ENCODE measurements at regions not wholly inside any gene's neighbourhood (a gene's known extent, or its start where the extent isn't known, plus 50 kb on each side); places are given as distances from the start of the nearest gene placed in this dataset.
"Not testable (repeated sequence)": the region's sequence is repeated elsewhere in the genome, so short reads cannot be mapped to it uniquely, and the experiment has no call there.

DNA sequence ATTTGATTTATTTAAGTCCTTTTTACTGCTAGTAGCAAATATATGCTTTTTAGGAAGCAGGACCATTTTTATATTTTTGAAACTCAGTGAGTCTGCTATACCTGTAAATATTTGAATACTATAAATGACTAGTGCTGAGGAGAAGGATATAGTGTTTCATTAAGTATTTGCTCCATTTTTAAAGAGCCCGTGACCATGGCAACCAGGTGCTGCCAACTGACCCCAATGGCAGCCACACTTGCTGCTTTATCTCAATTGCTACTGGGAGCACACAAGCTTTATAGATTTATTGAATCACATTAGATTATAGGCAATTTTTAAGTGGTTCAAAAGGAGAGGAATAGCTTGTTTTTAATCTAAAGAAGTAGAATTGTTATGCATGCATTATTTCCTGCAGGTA is 142.0 kb downstream of the SCG2 start:
- DNase-seq (ENCODE audit: low spot score) (no peak), FAIRE-seq (no peak)

DNA sequence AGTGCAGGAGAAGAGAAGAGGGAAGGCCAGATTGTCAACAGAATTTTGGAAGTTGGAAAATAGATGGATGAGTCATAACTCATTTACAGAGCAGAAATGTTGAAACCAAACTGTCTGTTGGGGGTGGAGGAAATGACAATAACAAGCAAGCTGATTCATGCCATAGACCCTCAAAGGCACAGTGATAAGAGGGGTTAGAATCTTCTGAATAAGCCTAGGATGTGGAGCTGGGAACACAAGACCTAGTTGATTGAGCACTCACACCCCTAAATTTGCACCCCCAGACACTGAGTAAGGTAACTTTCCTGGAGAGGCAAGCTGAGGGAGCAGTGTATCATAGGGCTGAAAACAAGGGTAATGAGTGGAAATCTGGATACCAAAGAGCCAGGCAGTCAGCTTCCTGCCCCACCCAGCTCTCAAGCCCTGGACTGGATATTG is 141.4 kb downstream of the SCG2 start:
- no peak for FAIRE-seq
- peak; percentile 31 for DNase-seq (ENCODE audit: low spot score)

DNA sequence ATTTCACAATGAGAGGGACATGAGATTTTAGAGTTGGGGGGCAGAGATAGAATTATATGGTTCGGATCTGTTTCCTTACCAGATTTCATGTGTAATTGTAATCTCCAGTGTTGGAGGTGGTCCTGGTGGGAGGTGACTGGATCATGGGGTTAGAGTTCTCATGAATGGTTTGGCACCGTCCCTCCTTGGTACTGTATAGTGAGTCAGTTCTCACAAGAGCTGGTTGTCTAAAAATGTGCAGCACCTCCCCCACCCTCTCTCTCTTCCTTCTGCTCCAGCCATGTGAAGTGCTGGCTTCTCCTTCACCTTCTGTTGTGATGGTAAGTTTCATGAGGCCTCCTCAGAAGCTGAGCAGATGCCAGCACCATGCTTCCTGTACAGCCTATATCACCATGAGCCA is 138.1 kb downstream of the SCG2 start:
- DNase-seq (ENCODE audit: low spot score) (no peak), FAIRE-seq (no peak)

DNA sequence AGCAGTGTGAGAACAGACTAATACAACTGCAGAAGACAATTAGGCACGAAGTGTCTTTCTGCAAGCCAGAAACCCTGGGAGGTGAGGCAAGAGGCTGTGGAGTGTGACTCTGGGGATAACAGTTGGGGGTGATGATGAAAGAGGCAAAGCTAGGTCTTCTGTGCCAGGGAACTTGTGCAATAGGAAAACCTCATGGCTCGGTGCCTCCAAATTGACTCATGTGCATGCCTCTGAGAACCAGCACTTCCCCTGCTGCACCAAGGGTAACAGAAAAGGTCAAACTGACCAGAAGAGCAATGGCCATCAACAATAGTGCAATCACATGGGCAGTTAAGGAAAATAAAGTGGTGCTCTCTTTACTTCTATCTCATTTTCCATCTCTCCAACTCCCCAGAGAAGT is 136.4 kb downstream of the SCG2 start:
- FAIRE-seq (peak; percentile 98), DNase-seq (ENCODE audit: low spot score) (peak; percentile 96)

DNA sequence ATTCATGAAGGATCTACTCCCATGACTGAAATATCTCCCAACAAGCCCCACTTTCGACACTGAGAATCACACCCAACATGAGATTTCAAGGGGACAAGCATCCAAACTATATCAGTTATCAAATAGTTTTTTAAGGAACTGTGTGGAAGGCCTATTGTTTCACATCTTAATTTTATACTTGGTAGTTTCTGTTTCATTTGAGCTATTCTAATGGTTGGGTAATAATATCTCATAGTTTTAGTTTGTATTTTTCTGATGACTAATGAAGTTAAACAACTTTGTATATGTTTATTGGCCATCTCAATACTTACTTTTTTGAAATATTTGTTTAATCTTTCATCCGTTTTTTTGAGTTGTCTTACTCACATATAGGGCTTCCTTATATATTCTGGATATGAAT is 135.0 kb downstream of the SCG2 start:
- DNase-seq (ENCODE audit: low spot score) (no peak), FAIRE-seq (peak; percentile 47)

DNA sequence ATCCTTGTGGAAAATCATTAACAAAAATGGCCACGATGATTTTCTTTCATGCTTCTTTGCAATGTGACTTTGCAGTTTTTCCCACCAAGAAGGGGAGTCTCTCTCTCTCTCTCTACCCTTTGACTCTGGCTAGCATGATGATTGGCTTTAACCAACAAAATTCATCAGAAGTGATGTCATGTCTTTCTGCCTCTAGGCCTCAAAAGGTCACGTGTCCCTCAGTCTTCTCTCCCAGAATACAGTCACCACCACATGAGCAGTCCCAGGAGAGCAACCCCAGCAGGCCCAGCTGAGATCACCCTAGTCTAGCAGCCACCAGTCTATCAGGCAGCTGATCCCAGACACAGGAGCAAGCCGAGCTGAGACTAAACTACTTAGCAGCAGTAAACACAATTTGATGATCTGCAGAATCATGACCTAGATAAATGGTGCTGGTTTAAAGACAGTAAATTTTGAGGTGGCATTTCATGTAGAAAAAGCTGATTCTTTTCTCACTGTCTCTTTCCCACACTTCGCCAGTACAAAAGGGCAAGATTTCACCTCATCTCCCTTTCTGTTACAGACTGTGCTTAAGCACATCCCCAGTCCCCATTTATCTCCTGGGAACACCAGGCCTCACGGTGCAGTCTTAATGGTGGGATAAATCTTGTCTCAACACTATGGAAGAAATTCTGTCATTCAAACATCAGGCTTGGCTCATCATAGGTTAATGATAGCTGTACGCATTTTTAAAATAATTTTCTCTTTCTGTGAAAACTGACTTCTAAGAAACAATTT is 132.7 kb downstream of the SCG2 start:
- DNase-seq (ENCODE audit: low spot score) (peak; percentile 97), FAIRE-seq (peak; percentile 94)

DNA sequence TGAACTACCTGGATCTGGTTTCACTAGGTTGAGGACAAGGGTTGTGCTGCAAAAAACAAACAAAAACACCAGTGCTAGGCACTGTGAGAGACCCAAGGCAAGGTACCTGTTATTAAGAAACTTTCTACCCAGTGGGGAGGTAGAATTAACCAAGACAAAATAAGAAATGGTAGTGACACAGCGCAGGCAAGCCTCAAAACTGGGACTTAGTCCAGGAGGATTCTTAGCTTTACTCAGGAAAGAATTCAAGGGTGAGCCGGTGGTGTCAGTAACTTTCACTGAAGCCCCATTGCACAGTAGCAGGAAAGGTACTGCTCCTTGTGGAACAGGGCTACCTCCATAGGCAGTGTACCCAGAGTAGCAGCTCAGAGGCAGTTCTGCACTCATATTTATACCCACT is 131.6 kb downstream of the SCG2 start:
- FAIRE-seq (no peak), DNase-seq (ENCODE audit: low spot score) (no peak)

DNA sequence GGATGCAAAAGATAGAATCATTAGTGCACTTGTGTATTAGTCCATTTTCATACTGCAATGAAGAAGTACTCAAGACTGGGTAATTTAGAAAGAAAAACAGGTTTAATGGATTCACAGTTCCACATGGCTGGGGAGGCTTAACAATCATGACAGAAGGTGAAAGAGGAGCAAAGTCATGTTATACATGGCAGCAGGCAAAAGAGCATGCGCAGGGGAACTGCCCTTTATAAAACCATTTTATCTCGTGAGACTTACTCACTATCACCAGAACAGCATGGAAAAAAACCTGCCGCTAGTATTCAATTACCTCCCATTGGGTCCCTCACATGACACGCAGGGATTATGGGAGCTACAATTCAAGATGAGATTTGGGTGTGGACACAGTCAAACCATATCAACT is 129.4 kb downstream of the SCG2 start:
- FAIRE-seq = no peak
- DNase-seq (ENCODE audit: low spot score) = no peak

DNA sequence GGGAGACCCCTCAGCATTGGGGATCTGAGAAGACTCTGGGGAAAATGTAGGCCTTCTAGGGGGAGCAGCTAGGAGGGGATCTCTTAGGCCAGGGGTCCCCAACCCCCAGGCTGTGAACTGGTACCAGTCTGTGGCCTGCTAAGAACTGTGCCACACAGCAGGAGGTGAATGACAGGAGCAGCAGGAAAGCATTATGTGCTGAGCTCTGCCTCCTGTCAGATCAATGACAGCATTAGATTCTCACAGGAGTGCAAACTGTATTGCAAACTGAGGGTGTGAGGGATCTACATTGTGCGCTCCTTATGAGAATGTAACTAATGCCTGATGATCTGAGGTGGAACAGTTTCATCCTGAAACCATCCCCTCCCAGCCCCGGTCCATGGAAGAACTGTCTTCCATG is 127.3 kb downstream of the SCG2 start:
- DNase-seq (ENCODE audit: low spot score) (no peak), FAIRE-seq (no peak)

DNA sequence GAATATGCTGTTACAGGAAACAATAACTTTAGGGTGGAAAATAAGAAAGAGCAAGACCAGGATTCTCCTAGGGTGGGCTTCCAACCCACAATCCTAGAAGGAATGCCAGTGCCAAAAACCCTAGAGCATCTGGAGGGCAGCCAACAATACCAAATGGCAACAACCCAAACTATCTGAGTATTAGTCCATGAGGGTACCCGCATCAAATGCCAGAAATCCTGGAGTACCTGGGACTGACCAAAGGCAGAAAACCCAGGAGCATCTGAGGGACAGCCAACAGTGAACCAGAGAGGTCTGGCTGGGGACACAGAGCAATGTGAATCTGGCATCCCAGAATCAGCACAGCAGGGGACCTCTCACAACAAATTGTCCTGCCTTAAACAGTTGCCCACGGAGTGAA is 126.3 kb downstream of the SCG2 start:
- no peak for DNase-seq (ENCODE audit: low spot score)
- FAIRE-seq = no peak

DNA sequence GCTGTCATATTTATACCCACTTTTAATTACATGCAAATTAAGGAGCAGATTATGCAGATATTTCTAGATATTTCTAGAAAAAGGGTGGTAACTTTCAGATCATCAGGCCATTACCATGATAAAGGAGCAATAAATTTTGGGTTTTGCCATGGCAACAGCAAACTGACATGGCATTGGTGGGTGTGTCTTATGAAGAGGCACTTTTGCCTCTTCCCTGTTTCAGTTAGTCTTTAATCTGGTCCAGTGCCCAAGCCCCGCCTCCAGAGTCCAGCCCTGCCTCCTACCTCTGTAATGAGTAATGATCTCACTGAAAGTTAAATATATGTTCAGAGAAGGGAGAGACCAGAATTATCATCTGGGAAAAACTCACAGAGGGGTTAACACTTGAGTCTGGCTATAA is 124.8 kb downstream of the SCG2 start:
- DNase-seq (ENCODE audit: low spot score) (peak; percentile 33), FAIRE-seq (peak; percentile 54)

DNA sequence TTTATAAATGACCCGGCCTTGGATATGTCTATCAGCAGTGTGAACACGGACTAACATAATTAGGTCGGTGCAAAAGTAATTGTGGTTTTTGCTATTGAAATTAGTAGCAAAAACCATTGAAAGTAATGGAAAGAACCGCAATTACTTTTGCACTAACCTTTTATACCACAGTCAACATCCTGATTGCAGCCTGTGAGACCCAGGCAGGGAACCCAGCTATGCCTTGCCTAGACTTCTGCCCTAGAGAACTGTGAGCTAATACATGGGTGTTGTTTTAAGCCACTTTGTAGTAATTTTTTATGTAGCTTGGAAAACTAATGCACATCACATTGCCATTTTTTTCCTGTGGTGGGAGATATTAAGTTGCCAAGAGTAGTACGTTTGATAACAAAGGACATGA is 120.7 kb downstream of the SCG2 start:
- no peak for FAIRE-seq

DNA sequence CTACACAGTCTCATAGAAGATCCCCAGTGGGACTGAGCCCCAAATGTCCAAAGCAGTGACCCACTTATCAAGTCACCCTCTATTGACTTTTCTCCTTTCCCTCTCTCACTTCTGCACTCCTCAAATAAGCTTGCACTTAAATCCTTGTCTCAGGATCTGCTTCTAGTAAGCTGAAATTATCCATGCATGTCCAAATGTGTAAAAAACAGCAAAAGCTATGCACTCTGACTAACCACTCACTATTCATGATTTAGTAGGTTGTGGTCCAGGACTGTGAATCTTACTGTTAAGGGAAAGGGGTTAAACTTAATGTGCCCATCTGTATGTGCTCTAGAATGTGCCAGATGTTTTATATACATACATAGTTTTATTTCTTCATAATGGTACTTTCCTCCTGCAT is 115.4 kb downstream of the SCG2 start:
- DNase-seq (ENCODE audit: low spot score) (peak; percentile 55), FAIRE-seq (peak; percentile 92)

More for the DNA sequence above, 120.7 kb downstream of the SCG2 start:
- no peak for DNase-seq (ENCODE audit: low spot score)

DNA sequence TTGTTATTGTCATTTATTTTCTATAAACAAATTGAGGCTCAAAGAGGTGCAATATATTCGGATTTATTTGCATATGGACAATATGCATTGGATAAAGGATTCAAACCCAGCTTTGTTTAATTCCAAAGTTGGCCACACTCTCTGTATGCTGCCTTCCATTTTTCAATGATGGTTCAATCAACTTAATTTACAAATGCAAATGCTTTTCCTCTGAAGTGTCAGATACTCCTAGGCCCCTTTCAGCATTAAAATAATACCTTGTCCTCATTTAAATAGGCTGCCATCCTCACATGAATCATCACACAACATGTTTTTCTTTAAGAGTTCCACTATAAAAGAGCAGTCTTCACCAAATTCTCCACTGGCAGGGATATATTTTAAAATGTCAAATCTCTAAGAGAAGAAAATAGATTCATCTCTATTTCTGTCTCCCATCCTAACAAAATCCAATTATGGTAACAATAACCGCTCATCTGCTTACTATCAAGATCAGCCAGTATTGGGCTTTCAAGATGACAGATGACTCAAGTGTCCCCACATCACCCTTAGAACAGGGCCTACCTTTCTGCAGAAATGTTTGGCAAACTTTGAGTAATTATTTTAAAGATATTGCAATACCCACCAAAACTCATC is 114.8 kb downstream of the SCG2 start:
- no peak for DNase-seq (ENCODE audit: low spot score)
- FAIRE-seq = no peak

DNA sequence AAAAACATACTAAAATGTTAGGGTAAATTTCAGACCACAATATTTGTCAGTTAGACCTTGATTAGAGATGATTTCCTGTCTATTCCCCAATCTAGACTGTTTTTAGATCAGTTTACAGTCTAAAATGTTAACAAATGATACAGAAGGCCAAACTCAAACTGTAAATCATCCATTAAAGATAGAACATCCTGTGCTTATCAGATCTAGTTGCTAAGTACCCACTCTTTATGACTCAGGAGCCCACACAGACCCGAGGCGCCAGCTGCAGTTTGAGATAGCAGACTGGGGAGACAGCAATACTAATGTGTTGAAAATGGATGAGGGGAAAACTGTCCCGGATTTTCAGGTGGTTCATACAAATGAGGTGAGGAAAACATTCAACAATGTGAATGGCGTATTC is 113.3 kb downstream of the SCG2 start:
- DNase-seq (ENCODE audit: low spot score) (peak; percentile 89), FAIRE-seq (peak; percentile 89)

DNA sequence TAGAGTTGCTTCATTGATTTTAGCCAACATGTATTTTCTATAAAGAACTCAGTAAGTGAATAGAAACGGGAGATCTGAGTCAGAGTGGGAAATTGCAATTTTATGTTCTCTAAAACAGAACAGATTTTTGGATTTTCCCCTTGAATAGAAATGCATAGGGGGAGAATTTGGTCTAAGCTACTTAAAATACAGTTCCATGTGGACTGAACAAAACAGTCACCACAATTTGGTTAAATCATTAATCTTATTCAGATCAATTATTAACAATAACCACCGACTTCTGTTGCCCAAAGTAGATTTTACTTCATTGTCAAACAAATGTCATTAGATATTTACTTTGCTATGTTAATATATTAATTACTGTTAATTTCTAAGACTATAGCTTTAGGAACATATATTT is 107.7 kb downstream of the SCG2 start:
- FAIRE-seq (peak; percentile 88), DNase-seq (ENCODE audit: low spot score) (no peak)

DNA sequence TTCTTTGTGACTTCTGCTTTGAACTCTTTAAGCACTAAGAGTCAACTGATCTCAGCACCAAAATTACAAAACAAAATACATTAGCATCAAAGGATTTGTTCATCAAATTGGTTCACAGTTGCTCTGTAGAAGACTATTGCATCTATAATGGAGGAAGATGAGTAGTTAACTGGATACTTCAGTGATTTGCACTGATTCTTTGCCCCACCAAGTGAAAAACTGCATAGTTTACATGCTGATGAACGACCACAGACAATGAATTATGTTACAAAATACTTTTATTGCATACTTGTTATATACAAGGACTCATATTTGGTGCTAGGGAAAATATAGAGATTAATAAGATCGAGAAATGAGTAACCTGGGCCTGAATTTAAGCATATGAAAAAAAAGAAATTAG is 107.2 kb downstream of the SCG2 start:
- DNase-seq (ENCODE audit: low spot score) (peak; percentile 11), FAIRE-seq (no peak)

DNA sequence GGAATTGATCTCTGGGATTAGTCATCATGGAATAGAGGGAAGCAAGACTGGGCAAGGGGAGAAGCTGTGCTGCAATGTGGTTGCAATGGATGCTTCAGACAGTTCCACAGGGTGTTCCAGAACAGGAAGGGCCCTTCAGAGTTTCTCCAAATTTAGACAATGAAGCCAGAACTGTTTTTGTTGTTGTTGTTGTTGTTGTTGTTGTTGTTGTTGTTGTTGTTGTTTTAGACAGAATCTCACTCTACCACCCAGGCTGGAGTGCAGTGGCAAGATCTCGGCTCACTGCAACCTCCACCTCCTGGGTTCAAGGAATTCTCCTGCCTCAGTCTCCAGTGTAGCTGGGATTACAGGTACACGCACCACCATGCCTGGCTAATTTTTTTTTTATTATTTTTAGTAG is 105.3 kb downstream of the SCG2 start:
- FAIRE-seq; DNase-seq (ENCODE audit: low spot score): not testable (repeated sequence)

DNA sequence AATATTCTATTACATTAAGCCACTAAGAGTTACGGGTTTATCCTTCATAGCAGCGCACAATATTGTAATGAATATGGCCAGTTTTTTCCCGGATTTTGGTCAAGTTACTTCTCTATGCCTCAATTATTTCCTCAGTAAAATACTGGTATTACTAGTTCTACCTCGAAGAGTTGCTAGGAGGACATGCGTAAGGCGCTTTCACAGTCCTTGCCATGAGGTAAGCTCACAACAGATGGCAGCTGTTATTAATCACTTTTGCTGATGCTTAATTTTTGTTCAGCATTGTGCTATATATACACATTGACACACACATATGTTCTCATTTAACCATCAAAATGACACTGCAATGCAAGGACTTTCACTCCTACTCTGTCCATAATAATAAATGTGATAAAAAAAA is 101.5 kb downstream of the SCG2 start:
- FAIRE-seq = no peak
- no peak for DNase-seq (ENCODE audit: low spot score)

DNA sequence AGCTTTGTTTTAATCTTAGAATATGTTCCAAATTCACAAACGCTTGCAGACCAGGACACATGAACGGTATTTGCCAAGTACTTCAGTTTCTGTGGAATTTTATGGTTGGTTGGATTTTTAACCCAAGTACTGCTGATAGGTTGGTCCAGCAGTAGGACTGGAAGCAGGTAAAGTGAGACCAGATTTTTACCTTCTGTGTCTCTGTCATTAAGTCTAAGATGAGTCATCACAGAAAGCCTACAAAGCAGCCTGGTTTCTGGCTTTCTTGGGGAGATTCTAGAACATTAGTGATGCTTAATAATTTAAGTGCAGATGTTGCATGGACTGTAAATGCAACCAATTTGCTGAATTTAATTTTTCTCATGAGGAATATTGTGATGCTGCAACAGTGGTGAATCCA is 100.5 kb downstream of the SCG2 start:
- FAIRE-seq (peak; percentile 88), DNase-seq (ENCODE audit: low spot score) (peak; percentile 30)

DNA sequence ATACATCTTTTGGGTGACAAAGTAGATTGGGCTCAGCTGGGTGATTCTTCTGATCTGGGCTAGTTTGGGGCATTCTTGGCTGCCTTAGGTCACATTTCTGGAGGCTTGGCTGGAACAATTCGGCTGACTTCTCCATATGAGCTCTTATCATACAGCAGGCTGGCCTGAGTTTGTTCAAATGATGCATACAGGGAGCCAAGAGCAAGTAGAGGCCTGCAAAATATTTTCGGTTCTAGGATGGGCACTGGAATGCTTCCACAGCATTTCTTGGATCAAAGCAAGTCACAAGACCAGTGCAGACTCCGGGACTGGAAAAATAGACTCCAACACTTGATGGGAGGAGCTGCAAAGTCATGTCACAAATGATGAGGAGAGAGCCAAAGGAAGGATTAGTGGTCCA is 98.4 kb downstream of the SCG2 start:
- FAIRE-seq (no peak), DNase-seq (ENCODE audit: low spot score) (no peak)

DNA sequence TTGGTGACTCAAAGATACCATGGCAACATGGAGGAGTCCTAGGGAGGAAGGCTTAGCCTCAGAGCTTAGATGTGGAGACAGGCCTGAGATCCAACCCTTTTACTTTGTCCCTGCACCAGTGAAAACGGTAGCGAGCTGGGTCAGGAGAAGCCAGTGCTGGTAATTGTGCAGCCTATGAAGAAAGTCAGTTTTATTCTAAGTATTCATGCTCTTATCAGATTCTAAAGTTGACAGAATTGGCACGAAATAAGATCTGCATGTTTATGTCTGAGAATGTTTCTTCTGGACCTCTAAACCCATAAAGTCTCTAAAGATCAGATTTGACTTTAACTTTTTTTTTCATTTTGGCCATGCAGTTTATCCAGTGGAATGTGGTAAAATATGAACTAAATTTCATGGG is 93.8 kb downstream of the SCG2 start:
- DNase-seq (ENCODE audit: low spot score) (no peak), FAIRE-seq (no peak)

DNA sequence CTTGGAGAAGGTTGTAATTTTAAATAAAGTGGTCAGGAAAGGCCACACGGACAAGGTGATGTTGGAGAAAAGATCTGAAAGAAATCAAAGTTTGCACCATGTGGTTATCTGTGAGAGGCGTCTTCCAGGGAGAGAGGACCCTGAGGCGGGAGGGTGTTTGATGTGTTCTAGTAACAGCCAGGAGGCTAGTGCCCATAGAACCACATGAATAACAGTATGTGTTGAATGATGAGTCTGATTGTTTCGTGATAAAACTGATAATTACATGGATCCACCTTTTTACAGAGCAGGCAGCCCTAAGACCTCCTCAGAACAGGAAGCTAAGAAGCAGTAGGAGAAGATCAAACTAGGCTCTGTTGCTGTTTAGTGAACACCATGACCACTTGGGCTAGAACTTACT is 91.4 kb downstream of the SCG2 start:
- no peak for FAIRE-seq
- DNase-seq (ENCODE audit: low spot score) = no peak

Data from RCC 7860 (cell line).